ENCODE measurements at regions not wholly inside any gene's neighbourhood (a gene's known extent, or its start where the extent isn't known, plus 50 kb on each side); places are given as distances from the start of the nearest gene placed in this dataset.

DNA sequence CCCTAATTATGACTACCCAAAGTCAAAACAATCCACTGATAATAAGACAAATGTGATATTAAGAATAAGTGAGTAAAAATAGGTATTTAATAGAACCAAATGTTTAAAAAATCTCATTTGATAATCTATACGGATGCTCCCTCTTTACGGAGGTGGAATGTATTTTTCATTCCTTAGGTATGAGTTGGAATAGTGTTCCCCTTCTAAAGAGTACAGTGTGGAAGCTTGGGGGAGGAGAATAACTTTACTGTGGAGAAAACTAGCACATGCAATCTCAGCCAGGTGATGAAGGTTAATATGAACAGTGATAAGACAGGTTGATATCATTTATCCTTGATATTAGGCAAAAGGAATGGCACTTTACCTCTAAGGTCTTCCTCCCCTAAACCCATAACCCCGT is 74.6 kb downstream of the GPR88 start:
- TF ChIP-seq, protein P1, sequence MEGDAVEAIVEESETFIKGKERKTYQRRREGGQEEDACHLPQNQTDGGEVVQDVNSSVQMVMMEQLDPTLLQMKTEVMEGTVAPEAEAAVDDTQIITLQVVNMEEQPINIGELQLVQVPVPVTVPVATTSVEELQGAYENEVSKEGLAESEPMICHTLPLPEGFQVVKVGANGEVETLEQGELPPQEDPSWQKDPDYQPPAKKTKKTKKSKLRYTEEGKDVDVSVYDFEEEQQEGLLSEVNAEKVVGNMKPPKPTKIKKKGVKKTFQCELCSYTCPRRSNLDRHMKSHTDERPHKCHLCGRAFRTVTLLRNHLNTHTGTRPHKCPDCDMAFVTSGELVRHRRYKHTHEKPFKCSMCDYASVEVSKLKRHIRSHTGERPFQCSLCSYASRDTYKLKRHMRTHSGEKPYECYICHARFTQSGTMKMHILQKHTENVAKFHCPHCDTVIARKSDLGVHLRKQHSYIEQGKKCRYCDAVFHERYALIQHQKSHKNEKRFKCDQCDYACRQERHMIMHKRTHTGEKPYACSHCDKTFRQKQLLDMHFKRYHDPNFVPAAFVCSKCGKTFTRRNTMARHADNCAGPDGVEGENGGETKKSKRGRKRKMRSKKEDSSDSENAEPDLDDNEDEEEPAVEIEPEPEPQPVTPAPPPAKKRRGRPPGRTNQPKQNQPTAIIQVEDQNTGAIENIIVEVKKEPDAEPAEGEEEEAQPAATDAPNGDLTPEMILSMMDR (IDR thresholded peaks at IDR 0.05): no peak
- TF ChIP-seq POLR2AphosphoS5 (IDR thresholded peaks at IDR 0.05; ENCODE audit: low read depth, low read length): no peak
- TF ChIP-seq SIN3A (IDR thresholded peaks at IDR 0.05; ENCODE audit: borderline replicate concordance, insufficient read depth, low read depth, low read length): no peak

All from Panc1 (cell line).